Spinal cord (tissue), 9 donors: ENCODE measurements at regions not wholly inside any gene's neighbourhood (a gene's known extent, or its start where the extent isn't known, plus 50 kb on each side); places are given as distances from the start of the nearest gene placed in this dataset.
"Not testable (repeated sequence)": the region's sequence is repeated elsewhere in the genome, so short reads cannot be mapped to it uniquely, and the experiment has no call there.

Experiments
- DNase-seq, 6 donors: peaks; one replicate each; pipeline versions ENCODE4 v3.0.0 to v3.0.0-alpha.2; 2013 to 2015; ENCODE audit warnings: low spot score in 6 of 6, low read depth in 4 of 6
- H3K27ac ChIP-seq: one replicate; pipeline ENCODE4 v1.5.1; 2013; ENCODE audit warnings: low read depth, low read length, control low read depth
- H3K27me3 ChIP-seq: one replicate; pipeline ENCODE4 v1.6.1; 2013; ENCODE audit warnings: low read length; ENCODE audit not compliant: control insufficient read depth, insufficient read depth
- H3K36me3 ChIP-seq: one replicate; pipeline ENCODE4 v1.6.1; 2013; ENCODE audit warnings: low read length; ENCODE audit not compliant: control insufficient read depth, insufficient read depth
- H3K4me1 ChIP-seq: one replicate; pipeline ENCODE4 v1.6.1; 2013; ENCODE audit warnings: low read length; ENCODE audit not compliant: control insufficient read depth, insufficient read depth
- H3K4me3 ChIP-seq: one replicate; pipeline ENCODE4 v1.5.1; 2013; ENCODE audit warnings: low read depth, low read length, control low read depth
- H3K9me3 ChIP-seq: one replicate; pipeline ENCODE4 v1.6.1; 2013; ENCODE audit warnings: low read length; ENCODE audit not compliant: control insufficient read depth, insufficient read depth
- WGBS: methylation state at CpG from one replicate; pipeline ENCODE4 v1.1.5; 2013; ENCODE audit warnings: missing lambda C conversion rate; ENCODE audit not compliant: insufficient coverage; 5-methylcytosine and 5-hydroxymethylcytosine counted together
- donor health status: healthy.

DNA sequence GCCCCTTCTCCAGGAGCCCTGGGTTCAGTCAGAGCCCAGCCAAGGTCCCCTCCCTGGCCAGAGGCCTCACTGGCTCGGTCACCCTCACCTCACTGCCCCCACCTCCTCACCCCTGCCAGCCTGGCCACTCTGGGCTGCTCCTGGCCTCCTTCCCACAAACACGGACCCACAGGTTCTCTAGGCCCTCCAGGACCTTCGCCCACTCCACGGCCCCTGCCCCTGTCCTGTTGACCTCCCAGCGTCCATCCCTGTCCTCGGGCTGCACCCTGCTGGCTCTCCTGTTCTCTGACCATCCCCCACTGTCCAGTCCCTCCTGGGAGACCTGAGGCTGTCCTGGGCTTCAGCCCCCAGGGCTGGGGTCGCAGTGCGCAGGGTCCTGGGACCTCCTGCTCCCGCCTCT is 173.3 kb downstream of the TMEM121 start:
- not testable (repeated sequence) for H3K4me1 ChIP-seq, H3K9me3 ChIP-seq, H3K27me3 ChIP-seq, H3K27ac ChIP-seq, H3K4me3 ChIP-seq, H3K36me3 ChIP-seq, DNase-seq
- WGBS = 76% methylated on average over 5 of the region's 9 CpGs

DNA sequence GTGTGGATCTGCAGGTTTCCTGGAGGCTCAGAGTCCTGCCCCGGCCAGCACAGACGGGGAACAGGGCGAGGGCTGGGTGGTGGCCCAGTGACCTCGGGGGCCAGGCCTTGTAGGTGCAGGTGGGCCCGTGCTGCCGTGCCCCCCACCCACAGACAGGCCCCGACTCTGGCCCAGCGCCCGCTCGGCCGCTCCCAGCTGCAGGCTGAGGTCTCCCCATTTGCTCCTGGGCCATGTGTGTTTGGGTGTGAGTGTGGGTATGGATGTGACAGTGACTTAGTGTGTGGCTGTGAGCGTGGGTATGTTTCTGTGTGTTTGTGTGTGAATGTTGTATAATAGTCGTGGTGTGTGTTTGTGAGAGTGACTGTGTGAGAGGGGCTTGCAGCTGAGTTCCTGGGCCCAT is 173.8 kb downstream of the TMEM121 start:
- not testable (repeated sequence) for DNase-seq, H3K36me3 ChIP-seq, H3K4me3 ChIP-seq, H3K9me3 ChIP-seq, H3K27ac ChIP-seq, H3K4me1 ChIP-seq, H3K27me3 ChIP-seq
- 84% methylated on average over 7 of the region's 13 CpGs for WGBS

DNA sequence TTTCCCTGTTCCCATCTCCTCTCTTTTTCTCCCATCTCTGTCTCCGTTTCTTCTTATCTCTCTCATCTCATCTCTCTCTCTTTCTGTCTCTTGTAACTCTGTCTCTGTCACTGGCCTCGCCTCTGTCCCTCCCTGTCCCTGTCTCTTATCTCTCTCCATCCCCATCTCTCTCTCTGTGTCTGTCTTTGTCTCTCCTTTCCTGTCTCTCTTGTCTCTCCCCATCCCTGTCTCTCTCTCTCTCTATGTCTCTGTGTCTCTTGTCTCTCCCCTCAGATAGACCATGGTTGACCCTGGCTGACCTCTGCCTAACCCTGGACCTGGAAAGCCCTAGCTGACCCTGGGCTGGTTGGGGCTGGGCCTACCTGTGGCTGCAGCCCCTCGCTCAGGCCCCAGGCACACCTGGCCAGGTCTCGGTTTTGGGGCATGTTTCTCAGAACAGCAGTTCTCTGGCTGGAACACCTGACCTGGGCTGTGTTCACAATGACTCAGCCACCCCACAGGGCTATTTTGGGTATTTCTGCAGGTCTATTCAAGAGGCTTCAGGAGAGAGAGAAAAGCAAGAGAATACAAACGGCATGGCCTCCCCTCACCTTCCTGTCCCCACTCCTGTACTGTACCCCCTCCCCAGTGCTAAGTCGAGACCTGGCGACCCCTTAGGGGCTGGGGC is 174.4 kb downstream of the TMEM121 start:
- Histone ChIP-seq H3K27me3 (no peaks in the 10 kb centered on the region), H3K9me3 (peaks cover 3% of the 10 kb centered on the region), H3K36me3 (no peaks in the 10 kb centered on the region), H3K4me1 (no peaks in the 10 kb centered on the region), H3K4me3 (no peak overlapping the region), H3K27ac (no peak overlapping the region)
- WGBS = 58% methylated on average over 3 of the region's 7 CpGs
- DNase-seq = no peak

DNA sequence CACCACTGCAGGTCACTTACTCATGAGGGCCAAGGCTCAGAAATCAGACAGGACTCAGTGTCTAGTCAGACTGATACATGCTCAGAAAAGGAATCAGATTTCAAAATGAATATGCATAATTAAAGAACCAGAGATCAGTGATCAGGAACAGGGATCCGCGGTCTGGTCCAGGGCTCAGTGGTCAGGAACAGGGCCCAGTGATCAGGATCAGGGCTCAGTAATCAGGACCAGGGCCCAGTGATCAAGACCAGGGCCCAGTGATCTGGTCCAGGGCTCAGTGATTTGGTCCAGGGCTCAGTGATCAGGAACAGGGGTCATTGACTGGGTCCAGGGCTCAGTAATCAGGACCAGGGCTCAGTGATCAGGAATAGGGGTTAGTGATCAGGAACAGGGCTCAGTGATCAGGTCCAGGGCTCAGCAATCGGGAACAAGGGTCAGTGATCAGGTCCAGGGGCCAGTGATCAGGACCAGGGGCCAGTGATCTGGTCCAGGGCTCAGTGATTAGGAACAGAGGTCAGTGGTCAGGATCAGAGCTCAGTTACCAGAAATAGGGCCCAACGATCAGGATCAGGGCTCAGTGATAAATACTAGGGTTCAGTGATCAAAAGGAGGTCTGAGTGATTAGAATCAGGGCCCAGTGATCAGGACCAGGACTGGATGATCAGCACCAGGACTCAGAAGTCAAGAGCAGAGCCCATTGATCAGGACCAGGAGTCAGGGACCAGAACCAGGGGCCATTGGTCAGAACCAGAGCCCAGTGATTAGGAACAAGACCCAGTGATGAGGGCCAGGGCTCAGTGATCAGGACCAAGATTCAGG is 175.3 kb downstream of the TMEM121 start:
- 42% methylated on average over 4 of the region's 4 CpGs for WGBS
- Histone ChIP-seq H3K27me3 (no peaks in the 10 kb centered on the region), H3K27ac (no peak overlapping the region), H3K4me1 (no peaks in the 10 kb centered on the region), H3K36me3 (no peaks in the 10 kb centered on the region), H3K9me3 (peaks cover 3% of the 10 kb centered on the region), H3K4me3 (no peak overlapping the region)
- DNase-seq = no peak

DNA sequence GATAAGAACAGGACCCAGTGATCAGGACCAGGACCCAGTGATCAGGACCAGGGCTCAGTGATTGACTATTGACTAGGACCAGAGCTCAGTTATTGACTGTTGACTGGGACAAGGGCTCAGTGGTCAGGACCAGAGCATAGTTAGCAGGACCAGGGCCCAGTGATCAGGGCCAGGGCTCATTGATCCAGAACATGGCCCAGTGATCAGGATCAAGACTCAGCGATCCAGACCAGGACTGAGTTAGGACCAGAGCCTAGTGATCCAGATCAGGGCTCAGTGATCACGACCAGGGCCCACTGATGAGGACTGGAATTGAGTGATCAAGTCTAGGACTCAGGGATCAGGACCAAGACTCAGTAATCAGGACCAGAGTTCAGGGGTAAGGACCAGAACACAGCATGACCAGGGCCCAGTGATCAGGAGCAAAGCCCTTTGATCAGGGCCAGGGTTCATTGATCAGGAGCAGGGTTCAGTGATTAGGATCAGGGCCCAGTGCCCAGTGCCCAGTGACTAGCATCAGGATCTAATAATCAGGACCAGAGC is 176.0 kb downstream of the TMEM121 start:
- Histone ChIP-seq H3K27me3 (no peaks in the 10 kb centered on the region), H3K36me3 (no peaks in the 10 kb centered on the region), H3K9me3 (peaks cover 3% of the 10 kb centered on the region), H3K4me3 (no peak overlapping the region), H3K27ac (no peak overlapping the region), H3K4me1 (no peaks in the 10 kb centered on the region)
- no peak for DNase-seq
- WGBS = 43% methylated on average over 2 of the region's 2 CpGs

DNA sequence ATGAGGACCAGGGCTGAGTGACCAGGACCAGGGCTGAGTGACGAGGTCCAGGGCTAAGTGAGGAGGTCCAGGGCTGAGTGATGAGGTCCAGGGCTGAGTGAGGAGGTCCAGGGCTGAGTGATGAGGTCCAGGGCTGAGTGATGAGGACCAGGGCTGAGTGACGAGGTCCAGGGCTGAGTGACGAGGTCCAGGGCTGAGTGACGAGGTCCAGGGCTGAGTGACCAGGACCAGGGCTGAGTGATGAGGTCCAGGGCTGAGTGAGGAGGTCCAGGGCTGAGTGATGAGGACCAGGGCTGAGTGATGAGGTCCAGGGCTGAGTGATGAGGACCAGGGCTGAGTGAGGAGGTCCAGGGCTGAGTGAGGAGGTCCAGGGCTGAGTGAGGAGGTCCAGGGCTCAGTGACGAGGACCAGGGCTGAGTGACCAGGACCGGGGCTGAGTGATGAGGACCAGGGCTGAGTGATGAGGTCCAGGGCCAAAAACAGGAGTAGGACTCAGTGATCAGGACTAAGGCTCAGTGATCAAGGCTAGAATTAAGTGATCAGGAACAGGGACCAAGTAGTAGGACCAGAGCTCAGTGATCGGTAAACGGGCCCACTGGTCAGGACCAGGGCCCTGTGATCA is 176.8 kb downstream of the TMEM121 start:
- H3K9me3 ChIP-seq, H3K36me3 ChIP-seq: not testable (repeated sequence)
- 40% methylated on average over 6 of the region's 8 CpGs for WGBS

DNA sequence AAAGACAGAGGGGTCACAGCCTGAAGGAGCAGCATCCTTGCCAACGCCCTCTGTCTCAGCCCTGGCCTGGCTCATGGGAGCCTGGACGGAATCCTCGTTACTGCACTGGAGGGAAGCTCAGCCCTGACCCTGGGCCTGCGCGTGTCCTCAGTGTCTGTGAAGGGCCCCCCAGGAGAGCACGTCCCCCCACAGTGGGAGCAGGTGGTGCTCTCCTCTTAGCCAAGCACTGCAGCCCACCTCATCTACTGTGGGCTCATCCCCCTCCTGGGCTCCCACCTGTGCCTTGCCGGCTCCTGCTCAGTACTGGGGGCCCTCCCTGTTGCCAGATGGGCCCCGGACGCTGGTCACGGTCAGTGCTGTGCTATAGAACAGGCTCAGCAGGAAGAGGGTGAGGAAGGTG is 177.7 kb downstream of the TMEM121 start:
- DNase-seq, H3K4me1 ChIP-seq, H3K4me3 ChIP-seq, H3K36me3 ChIP-seq, H3K9me3 ChIP-seq, H3K27ac ChIP-seq, H3K27me3 ChIP-seq: not testable (repeated sequence)
- WGBS = no CpG with 5 or more reads among the region's 10 CpGs

More for the DNA sequence above, 176.8 kb downstream of the TMEM121 start:
- not testable (repeated sequence) for H3K4me3 ChIP-seq, H3K4me1 ChIP-seq, DNase-seq, H3K27me3 ChIP-seq, H3K27ac ChIP-seq

DNA sequence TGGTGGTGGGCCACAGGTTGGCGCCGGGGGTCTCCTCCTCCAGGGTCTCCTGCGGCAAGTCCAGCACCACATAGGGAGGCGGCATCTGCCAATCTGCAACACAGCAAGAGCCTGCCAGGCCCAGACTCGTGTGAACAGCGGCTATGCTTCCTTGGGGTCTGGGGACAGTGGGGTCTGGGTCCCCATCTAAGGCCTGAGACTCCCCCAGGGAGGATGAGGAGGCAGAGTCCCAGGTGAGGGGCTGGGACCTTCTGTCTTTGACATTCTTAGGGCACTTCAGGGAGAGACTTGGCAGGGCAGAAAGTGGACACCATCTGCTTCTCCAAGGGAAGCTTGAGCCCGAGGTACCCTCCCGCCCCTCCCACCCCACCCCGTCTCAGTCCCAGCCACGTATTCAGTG is 178.1 kb downstream of the TMEM121 start:
- DNase-seq, H3K9me3 ChIP-seq, H3K27ac ChIP-seq, H3K4me3 ChIP-seq, H3K36me3 ChIP-seq, H3K27me3 ChIP-seq, H3K4me1 ChIP-seq: not testable (repeated sequence)
- 84% methylated on average over 3 of the region's 10 CpGs for WGBS

DNA sequence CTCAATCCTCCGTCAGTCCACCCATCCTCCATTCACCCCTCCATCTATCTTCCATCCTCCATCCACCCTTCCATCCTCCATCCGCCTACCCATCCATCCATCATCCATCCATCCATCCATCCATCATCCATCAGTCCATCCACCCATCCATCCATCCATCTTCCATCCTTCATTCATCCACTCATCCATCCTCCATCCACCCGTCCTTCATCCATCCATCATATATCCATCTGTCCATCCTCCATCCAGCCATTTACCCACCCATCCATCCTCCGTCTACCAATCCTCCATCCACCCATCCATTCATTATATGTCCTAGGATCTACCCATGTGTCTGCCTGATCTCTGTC is 179.1 kb downstream of the TMEM121 start:
- H3K4me3 ChIP-seq, H3K27ac ChIP-seq, H3K27me3 ChIP-seq, H3K9me3 ChIP-seq, DNase-seq, H3K36me3 ChIP-seq, H3K4me1 ChIP-seq: not testable (repeated sequence)
- WGBS = 83% methylated on average over 4 of the region's 4 CpGs
